ENCODE measurements at regions not wholly inside any gene's neighbourhood (a gene's known extent, or its start where the extent isn't known, plus 50 kb on each side); places are given as distances from the start of the nearest gene placed in this dataset.

DNA sequence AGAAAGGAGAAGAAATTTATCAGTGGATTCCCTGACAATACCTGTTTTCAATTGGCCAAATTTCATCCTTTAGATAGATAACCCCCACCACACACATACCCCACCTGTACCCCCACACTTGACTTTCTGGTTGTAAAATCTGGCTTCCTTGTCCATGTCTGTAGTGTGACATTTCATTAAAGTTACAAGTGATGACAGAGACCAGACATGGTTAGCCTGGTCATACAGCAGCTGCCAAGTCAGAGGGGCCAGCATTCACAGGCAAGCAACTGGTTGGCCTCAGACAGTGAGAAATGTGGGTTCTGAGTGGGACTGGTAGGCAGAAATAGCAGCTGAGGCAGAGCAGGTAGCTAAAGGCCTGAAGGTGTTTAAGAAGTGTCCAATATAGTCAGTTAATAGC is 238.6 kb upstream of the SOX14 start:
- TF ChIP-seq, protein P1, sequence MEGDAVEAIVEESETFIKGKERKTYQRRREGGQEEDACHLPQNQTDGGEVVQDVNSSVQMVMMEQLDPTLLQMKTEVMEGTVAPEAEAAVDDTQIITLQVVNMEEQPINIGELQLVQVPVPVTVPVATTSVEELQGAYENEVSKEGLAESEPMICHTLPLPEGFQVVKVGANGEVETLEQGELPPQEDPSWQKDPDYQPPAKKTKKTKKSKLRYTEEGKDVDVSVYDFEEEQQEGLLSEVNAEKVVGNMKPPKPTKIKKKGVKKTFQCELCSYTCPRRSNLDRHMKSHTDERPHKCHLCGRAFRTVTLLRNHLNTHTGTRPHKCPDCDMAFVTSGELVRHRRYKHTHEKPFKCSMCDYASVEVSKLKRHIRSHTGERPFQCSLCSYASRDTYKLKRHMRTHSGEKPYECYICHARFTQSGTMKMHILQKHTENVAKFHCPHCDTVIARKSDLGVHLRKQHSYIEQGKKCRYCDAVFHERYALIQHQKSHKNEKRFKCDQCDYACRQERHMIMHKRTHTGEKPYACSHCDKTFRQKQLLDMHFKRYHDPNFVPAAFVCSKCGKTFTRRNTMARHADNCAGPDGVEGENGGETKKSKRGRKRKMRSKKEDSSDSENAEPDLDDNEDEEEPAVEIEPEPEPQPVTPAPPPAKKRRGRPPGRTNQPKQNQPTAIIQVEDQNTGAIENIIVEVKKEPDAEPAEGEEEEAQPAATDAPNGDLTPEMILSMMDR (IDR thresholded peaks at IDR 0.05 in 8 of 11, conservative IDR thresholded peaks at IDR 0.05 in 3 of 11), result no peak
- no peak for TF ChIP-seq POLR2AphosphoS5 (IDR thresholded peaks at IDR 0.05)
